ENCODE measurements at regions not wholly inside any gene's neighbourhood (a gene's known extent, or its start where the extent isn't known, plus 50 kb on each side); places are given as distances from the start of the nearest gene placed in this dataset.

DNA sequence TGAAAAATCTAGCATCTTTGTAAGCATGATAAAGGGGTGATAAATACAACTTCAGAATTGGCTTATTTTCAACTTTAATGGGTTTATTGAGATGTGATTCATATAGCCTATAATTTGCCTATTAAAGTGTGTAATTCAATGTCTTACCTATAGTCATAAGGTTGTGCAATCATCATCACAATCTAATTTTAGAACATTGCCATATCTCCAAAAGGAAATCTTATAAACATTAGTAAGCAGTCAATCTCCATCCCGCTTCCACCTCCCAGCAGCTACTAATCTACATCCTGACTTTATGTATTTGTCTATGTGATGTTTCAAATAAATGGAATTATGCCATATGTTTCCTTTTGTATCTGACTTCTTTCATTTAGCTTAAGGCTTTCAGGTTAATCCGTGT lies 145.2 kb upstream of the KLHL1 start:
- TF ChIP-seq, protein P1, sequence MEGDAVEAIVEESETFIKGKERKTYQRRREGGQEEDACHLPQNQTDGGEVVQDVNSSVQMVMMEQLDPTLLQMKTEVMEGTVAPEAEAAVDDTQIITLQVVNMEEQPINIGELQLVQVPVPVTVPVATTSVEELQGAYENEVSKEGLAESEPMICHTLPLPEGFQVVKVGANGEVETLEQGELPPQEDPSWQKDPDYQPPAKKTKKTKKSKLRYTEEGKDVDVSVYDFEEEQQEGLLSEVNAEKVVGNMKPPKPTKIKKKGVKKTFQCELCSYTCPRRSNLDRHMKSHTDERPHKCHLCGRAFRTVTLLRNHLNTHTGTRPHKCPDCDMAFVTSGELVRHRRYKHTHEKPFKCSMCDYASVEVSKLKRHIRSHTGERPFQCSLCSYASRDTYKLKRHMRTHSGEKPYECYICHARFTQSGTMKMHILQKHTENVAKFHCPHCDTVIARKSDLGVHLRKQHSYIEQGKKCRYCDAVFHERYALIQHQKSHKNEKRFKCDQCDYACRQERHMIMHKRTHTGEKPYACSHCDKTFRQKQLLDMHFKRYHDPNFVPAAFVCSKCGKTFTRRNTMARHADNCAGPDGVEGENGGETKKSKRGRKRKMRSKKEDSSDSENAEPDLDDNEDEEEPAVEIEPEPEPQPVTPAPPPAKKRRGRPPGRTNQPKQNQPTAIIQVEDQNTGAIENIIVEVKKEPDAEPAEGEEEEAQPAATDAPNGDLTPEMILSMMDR (conservative IDR thresholded peaks at IDR 0.05; ENCODE audit: low read depth, low read length): no peak
- TF ChIP-seq EZH2phosphoT487 (IDR thresholded peaks at IDR 0.05; ENCODE audit: borderline replicate concordance, low read length) (no peak), EZH2 (IDR thresholded peaks at IDR 0.05; ENCODE audit: low read length, unreplicated experiment) (no peak)
